H1 (cell line): ENCODE measurements at regions not wholly inside any gene's neighbourhood (a gene's known extent, or its start where the extent isn't known, plus 50 kb on each side); places are given as distances from the start of the nearest gene placed in this dataset.
"Not testable (repeated sequence)": the region's sequence is repeated elsewhere in the genome, so short reads cannot be mapped to it uniquely, and the experiment has no call there.

ENCODE experiments used
- CTCF ChIA-PET: fragments of 300-600 bp; sonication (Branson Sonifier 250); formaldehyde crosslinking; loops from one replicate; lab custom pipeline; 2021; ENCODE audit not compliant: partially characterized antibody; lab: Charles Lee
- POLR2A ChIA-PET: fragments of 300-600 bp; sonication (Branson Sonifier 250); formaldehyde crosslinking; loops from one replicate; lab custom pipeline; 2021; ENCODE audit warnings: inconsistent platforms; ENCODE audit not compliant: partially characterized antibody; lab: Charles Lee
- DNase-seq, 2 experiments: peaks; one replicate each; pipeline versions ENCODE4 v3.0.0 to v3.0.0-alpha.2; 2010 to 2022; ENCODE audit warnings: low spot score in 2 of 2, low read depth in 1 of 2, mixed read lengths in 1 of 2
- FAIRE-seq: peaks from 2 replicates; lab custom pipeline; 2011; peaks lifted over from hg19 to GRCh38; lab: Jason Lieb, UNC
- H2AFZ ChIP-seq: 2 replicates; pipeline ENCODE4 v1.8.1; 2012; ENCODE audit warnings: low read length, inconsistent platforms
- H2AK5ac ChIP-seq: 2 replicates; pipeline ENCODE4 v1.6.1; 2013; ENCODE audit warnings: low read depth, low read length
- H2BK120ac ChIP-seq: replicated peaks from 2 replicates; pipeline ENCODE3; 2013; ENCODE audit warnings: low read depth, low read length, inconsistent platforms
- H2BK12ac ChIP-seq: 2 replicates; pipeline ENCODE4 v1.6.1; 2013; ENCODE audit warnings: low read depth, low read length
- H2BK15ac ChIP-seq: 2 replicates; pipeline ENCODE4 v1.6.1; 2013; ENCODE audit warnings: low read length
- H2BK20ac ChIP-seq: 2 replicates; pipeline ENCODE4 v1.6.1; 2013; ENCODE audit warnings: low read length
- H2BK5ac ChIP-seq: 2 replicates; pipeline ENCODE4 v1.6.1; 2013; ENCODE audit warnings: low read depth, low read length
- H3K14ac ChIP-seq: 2 replicates; pipeline ENCODE4 v1.6.1; 2013; ENCODE audit warnings: inconsistent platforms; ENCODE audit not compliant: insufficient read length
- H3K18ac ChIP-seq: 2 replicates; pipeline ENCODE4 v1.6.1; 2013; ENCODE audit warnings: low read length; ENCODE audit errors: extremely low read depth
- H3K23ac ChIP-seq: 2 replicates; pipeline ENCODE4 v1.6.1; 2013; ENCODE audit warnings: inconsistent platforms; ENCODE audit not compliant: insufficient read length
- H3K23me2 ChIP-seq: 2 replicates; pipeline ENCODE4 v1.6.1; 2013; ENCODE audit warnings: low read depth, low read length
- H3K27ac ChIP-seq: 2 replicates; pipeline ENCODE4 v1.6.1; 2011; ENCODE audit warnings: low read depth, low read length, inconsistent platforms
- H3K27me3 ChIP-seq, 4 experiments: replicated peaks in 1 of 4; 1 replicate in 1 of 4; 2 replicates in 3 of 4; pipeline versions ENCODE4 v1.6.1 to v1.8.1; 2011 to 2013; ENCODE audit warnings: low read length in 3 of 4, mild to moderate bottlenecking in 3 of 4, inconsistent platforms in 2 of 4, mixed read lengths in 2 of 4, moderate library complexity in 1 of 4; ENCODE audit not compliant: control insufficient read depth in 3 of 4, insufficient read depth in 3 of 4; ENCODE audit errors: extremely low read depth in 1 of 4
- H3K36me3 ChIP-seq, 4 experiments: 2 replicates each; pipeline versions ENCODE4 v1.6.1 to v1.8.1; 2011 to 2013; ENCODE audit warnings: mild to moderate bottlenecking in 4 of 4, low read length in 3 of 4, moderate library complexity in 2 of 4, control low read depth in 1 of 4, inconsistent platforms in 1 of 4; ENCODE audit not compliant: insufficient read depth in 4 of 4, control insufficient read depth in 2 of 4
- H3K4ac ChIP-seq: replicated peaks from 2 replicates; pipeline ENCODE3; 2013; ENCODE audit warnings: low read length, low read depth, mixed read lengths, inconsistent platforms; ENCODE audit not compliant: insufficient read length
- H3K4me1 ChIP-seq, 4 experiments: replicated peaks in 1 of 4; 1 replicate in 1 of 4; 2 replicates in 3 of 4; pipeline versions ENCODE4 v1.6.1 to v1.8.1; 2011 to 2013; ENCODE audit warnings: low read length in 3 of 4, inconsistent platforms in 2 of 4, mixed read lengths in 1 of 4; ENCODE audit not compliant: insufficient read depth in 4 of 4, control insufficient read depth in 3 of 4
- H3K4me2 ChIP-seq, 2 experiments: 2 replicates each; pipeline versions ENCODE4 v1.6.1 to v1.8.1; 2011 to 2013; ENCODE audit warnings: low read depth in 2 of 2, low read length in 2 of 2, control low read depth in 1 of 2, inconsistent platforms in 1 of 2, mild to moderate bottlenecking in 1 of 2; ENCODE audit not compliant: insufficient read depth in 1 of 2
- H3K4me3 ChIP-seq, 4 experiments: fragments of 200-600, 300-600 bp in 1 of 4; sonication (generic), shearing (Covaris generic), sonication (Bioruptor Twin) in 1 of 4; 2 replicates each; pipeline versions ENCODE4 v1.5.1 to v1.8.1; 2011 to 2016; ENCODE audit warnings: low read length in 4 of 4, low read depth in 3 of 4, control low read depth in 2 of 4, inconsistent platforms in 2 of 4, mild to moderate bottlenecking in 2 of 4, mixed read lengths in 1 of 4, moderate library complexity in 1 of 4; ENCODE audit not compliant: insufficient read depth in 2 of 4; ENCODE audit errors: extremely low read depth in 1 of 4
- H3K56ac ChIP-seq: replicated peaks from 2 replicates; pipeline ENCODE3; 2013; ENCODE audit warnings: low read depth, mild to moderate bottlenecking, mixed read lengths, low read length, inconsistent platforms; ENCODE audit not compliant: insufficient read length
- H3K79me1 ChIP-seq: 2 replicates; pipeline ENCODE4 v1.6.1; 2013; ENCODE audit warnings: low read depth, low read length, control low read depth
- H3K79me2 ChIP-seq, 2 experiments: 2 replicates each; pipeline versions ENCODE4 v1.6.1 to v1.8.1; 2012 to 2013; ENCODE audit warnings: low read length in 2 of 2, mild to moderate bottlenecking in 2 of 2, inconsistent platforms in 1 of 2; ENCODE audit not compliant: insufficient read depth in 2 of 2, control insufficient read depth in 1 of 2
- H3K9ac ChIP-seq, 4 experiments: replicated peaks in 1 of 4; 1 replicate in 1 of 4; 2 replicates in 3 of 4; pipeline versions ENCODE4 v1.6.1 to v1.8.1; 2011 to 2013; ENCODE audit warnings: low read depth in 3 of 4, low read length in 3 of 4, control low read depth in 2 of 4, mild to moderate bottlenecking in 2 of 4, moderate library complexity in 2 of 4, inconsistent platforms in 1 of 4; ENCODE audit errors: extremely low read depth in 1 of 4
- H3K9me3 ChIP-seq, 2 experiments: 2 replicates each; pipeline versions ENCODE4 v1.6.1 to v1.8.1; 2012 to 2013; ENCODE audit warnings: mild to moderate bottlenecking in 2 of 2, moderate library complexity in 2 of 2, control low read depth in 1 of 2, inconsistent platforms in 1 of 2, low read depth in 1 of 2, low read length in 1 of 2, mixed read lengths in 1 of 2; ENCODE audit not compliant: insufficient read depth in 2 of 2
- H4K20me1 ChIP-seq, 2 experiments: replicated peaks in 1 of 2; 2 replicates each; pipeline versions ENCODE3 to v1.8.1; 2011 to 2013; ENCODE audit warnings: inconsistent platforms in 2 of 2, low read length in 2 of 2, mild to moderate bottlenecking in 1 of 2; ENCODE audit not compliant: insufficient read depth in 2 of 2, control insufficient read depth in 1 of 2
- H4K5ac ChIP-seq: 2 replicates; pipeline ENCODE4 v1.6.1; 2013; ENCODE audit warnings: low read length, low read depth, mixed read lengths, inconsistent platforms; ENCODE audit not compliant: insufficient read length
- H4K8ac ChIP-seq: 2 replicates; pipeline ENCODE4 v1.8.0; 2013; ENCODE audit warnings: mild to moderate bottlenecking, moderate library complexity, low read length, inconsistent platforms; ENCODE audit not compliant: insufficient read depth; ENCODE audit errors: extremely low read depth
- H4K91ac ChIP-seq: replicated peaks from 2 replicates; pipeline ENCODE3; 2013; ENCODE audit warnings: low read length, mixed read lengths, inconsistent platforms; ENCODE audit not compliant: insufficient read length
- CHD2 ChIP-seq: IDR thresholded peaks from 2 replicates; pipeline ENCODE4 v1.6.1; 2012; ENCODE audit warnings: low read length, improper control_type of control experiment
- MAX ChIP-seq: IDR thresholded peaks from 2 replicates; pipeline ENCODE4 v1.6.1; 2012; ENCODE audit warnings: inconsistent platforms
- NANOG ChIP-seq: IDR thresholded peaks from 2 replicates; pipeline ENCODE4 v1.6.1; 2011; ENCODE audit warnings: low read length, low read depth, mild to moderate bottlenecking, inconsistent platforms; ENCODE audit not compliant: insufficient read depth, poor library complexity, severe bottlenecking
- POLR2AphosphoS5 ChIP-seq: IDR thresholded peaks from 2 replicates; pipeline ENCODE4 v1.6.1; 2011; ENCODE audit warnings: low read depth, low read length
- SUZ12 ChIP-seq: fragments of 200-600 bp; sonication (generic); IDR thresholded peaks from 2 replicates; pipeline ENCODE4 v1.6.1; 2012; ENCODE audit warnings: mild to moderate bottlenecking, inconsistent platforms, low read length, moderate library complexity, mixed read lengths
- ZNF274 ChIP-seq: IDR thresholded peaks from 2 replicates; pipeline ENCODE4 v1.7.0; 2012; ENCODE audit warnings: low read length, borderline replicate concordance; ENCODE audit errors: extremely low read depth
- WGBS, 2 experiments: shearing (Covaris generic) in 1 of 2; methylation state at CpG; one replicate each; pipeline versions ENCODE4 v1.1.6 to v1.1.7; 2013 to 2015; ENCODE audit warnings: low lambda C conversion rate in 2 of 2, mixed read lengths in 2 of 2, inconsistent platforms in 1 of 2, low coverage in 1 of 2, missing lambda C conversion rate in 1 of 2; ENCODE audit not compliant: insufficient replicate concordance in 2 of 2, insufficient coverage in 1 of 2, insufficient read length in 1 of 2; ENCODE audit errors: extremely low coverage in 1 of 2, missing lambda C conversion rate in 1 of 2; 5-methylcytosine and 5-hydroxymethylcytosine counted together

GRCh38 chrX:14997271-14997670, 124.0 kb downstream of the MOSPD2 start (continued):
- TF ChIP-seq NANOG (no peak), POLR2AphosphoS5 (no peak), SUZ12 (no peak), CHD2 (no peak), MAX (no peak), ZNF274 (no peak)

GRCh38 chrX:14984425-14984824, 111.2 kb downstream of the MOSPD2 start:
- H3K4me2 ChIP-seq, H3K4ac ChIP-seq, POLR2A ChIA-PET, H3K27me3 ChIP-seq, H2BK15ac ChIP-seq, H2BK12ac ChIP-seq, H3K23me2 ChIP-seq, H4K8ac ChIP-seq, H3K27ac ChIP-seq, DNase-seq, H3K79me2 ChIP-seq, H3K14ac ChIP-seq, H3K36me3 ChIP-seq, H2AK5ac ChIP-seq, H2AFZ ChIP-seq, H2BK120ac ChIP-seq, H2BK20ac ChIP-seq, H3K79me1 ChIP-seq, H3K4me1 ChIP-seq, H3K9me3 ChIP-seq, H3K18ac ChIP-seq, H4K91ac ChIP-seq, CTCF ChIA-PET, H3K4me3 ChIP-seq, H3K56ac ChIP-seq, H4K5ac ChIP-seq, H3K9ac ChIP-seq, FAIRE-seq, H4K20me1 ChIP-seq, H3K23ac ChIP-seq, H2BK5ac ChIP-seq: not testable (repeated sequence)
- 89% methylated on average over 5 of the region's 5 CpGs; no CpG with 5 or more reads in 1 of the 2 experiments for WGBS, 2 experiments
